HepG2 (cell line): ENCODE measurements at regions not wholly inside any gene's neighbourhood (a gene's known extent, or its start where the extent isn't known, plus 50 kb on each side); places are given as distances from the start of the nearest gene placed in this dataset.

ENCODE experiments used
- ATAC-seq: fragments of 200-7000 bp; cut with Tn5 transposase; 3 replicates; pipeline ENCODE4 v1.9.1; 2020; ENCODE audit warnings: mild to moderate bottlenecking, moderate library complexity
- BruUV-seq: library from RNA; stranded (reverse); fragments of 400-500 nt; replicated peaks from 2 replicates; lab custom pipeline; 2021; lab: Mats Ljungman, UMichigan
- CTCF ChIA-PET: fragments of 300-600 bp; formaldehyde crosslinking; extraction: SDS; loops from one replicate; lab custom pipeline; 2021; ENCODE audit warnings: low total read pairs, inconsistent platforms, low intra/inter-chr PET ratio; lab: Yijun Ruan, JAX
- POLR2A ChIA-PET: fragments of 350-600 bp; sonication (Branson Sonifier 250); formaldehyde crosslinking; loops from one replicate; lab custom pipeline; 2020; ENCODE audit warnings: antibody characterized with exemption, inconsistent platforms; lab: Yijun Ruan, JAX
- DNase-seq: peaks from one replicate; pipeline ENCODE4 v3.0.0-alpha.2; 2015; ENCODE audit warnings: low spot score
- FAIRE-seq: peaks from 3 replicates; lab custom pipeline; 2011; peaks lifted over from hg19 to GRCh38; lab: Jason Lieb, UNC
- H2AFZ ChIP-seq: one replicate; pipeline ENCODE4 v1.6.1; 2011; ENCODE audit warnings: low read length, inconsistent platforms
- H3K27ac ChIP-seq: fragments of 300-600 bp; 3 replicates; pipeline ENCODE4 v1.8.0; 2011; ENCODE audit warnings: mixed run types, mild to moderate bottlenecking, mixed read lengths, low read length, inconsistent platforms; ENCODE audit not compliant: insufficient read depth; ENCODE audit errors: extremely low read length
- H3K27me3 ChIP-seq, 2 experiments: fragments of 200-600 bp in 1 of 2; 2 replicates in 1 of 2; 3 replicates in 1 of 2; pipeline versions ENCODE4 v1.6.0 to v1.8.0; 2011; ENCODE audit warnings: low read length in 2 of 2, mild to moderate bottlenecking in 2 of 2, moderate library complexity in 2 of 2, inconsistent platforms in 1 of 2; ENCODE audit not compliant: insufficient read depth in 2 of 2, control insufficient read depth in 1 of 2
- H3K36me3 ChIP-seq, 2 experiments: fragments of 200-600 bp in 1 of 2; replicated peaks in 1 of 2; 2 replicates in 1 of 2; 3 replicates in 1 of 2; pipeline versions ENCODE4 v1.5.1 to v1.8.0; 2011; ENCODE audit warnings: low read length in 2 of 2, inconsistent platforms in 1 of 2; ENCODE audit not compliant: insufficient read depth in 2 of 2, control insufficient read depth in 1 of 2
- H3K4me1 ChIP-seq: 2 replicates; pipeline ENCODE4 v1.5.1; 2012; ENCODE audit warnings: low read length, inconsistent platforms; ENCODE audit not compliant: insufficient read depth
- H3K4me2 ChIP-seq: 2 replicates; pipeline ENCODE4 v1.6.0; 2011; ENCODE audit warnings: low read depth, low read length, inconsistent platforms
- H3K4me3 ChIP-seq, 3 experiments: fragments of 200-600 bp in 1 of 3; sonication (generic), shearing (Covaris generic) in 1 of 3; replicated peaks in 1 of 3; 2 replicates each; pipeline ENCODE4 v1.5.1; 2011 to 2016; ENCODE audit warnings: low read length in 3 of 3, inconsistent platforms in 2 of 3, low read depth in 2 of 3, mild to moderate bottlenecking in 2 of 3, control low read depth in 1 of 3, mixed read lengths in 1 of 3; ENCODE audit not compliant: insufficient read depth in 1 of 3
- H3K79me2 ChIP-seq: one replicate; pipeline ENCODE4 v1.6.1; 2011; ENCODE audit warnings: low read length, inconsistent platforms; ENCODE audit not compliant: insufficient read depth
- H3K9ac ChIP-seq: 2 replicates; pipeline ENCODE4 v1.6.0; 2011; ENCODE audit warnings: mild to moderate bottlenecking, low read depth, low read length, inconsistent platforms; ENCODE audit not compliant: insufficient read depth
- H3K9me3 ChIP-seq: 2 replicates; pipeline ENCODE4 v1.5.1; 2012; ENCODE audit warnings: mild to moderate bottlenecking, low read length
- H4K20me1 ChIP-seq: 2 replicates; pipeline ENCODE4 v1.6.0; 2011; ENCODE audit warnings: inconsistent platforms, mild to moderate bottlenecking, low read length, moderate library complexity; ENCODE audit not compliant: insufficient read depth
- ATF2 ChIP-seq: sonication (generic); formaldehyde crosslinking; IDR thresholded peaks from 2 replicates; pipeline ENCODE4 v1.4.0; 2020; ENCODE audit warnings: missing genetic modification reagents
- ATF7 ChIP-seq, 2 experiments: fragments of 450-650 bp in 1 of 2; sonication (generic) in 1 of 2; formaldehyde crosslinking in 1 of 2; IDR thresholded peaks; 2 replicates each; pipeline versions ENCODE4 v1.4.0 to v1.6.1; 2016 to 2020; ENCODE audit warnings: antibody characterized with exemption in 1 of 2, mild to moderate bottlenecking in 1 of 2, missing genetic modification reagents in 1 of 2
- ATRX ChIP-seq: sonication (generic); formaldehyde crosslinking; IDR thresholded peaks from 2 replicates; pipeline ENCODE4 v1.4.0; 2020; ENCODE audit warnings: missing genetic modification reagents, borderline replicate concordance
- DR1 ChIP-seq: sonication (generic); formaldehyde crosslinking; IDR thresholded peaks from 2 replicates; pipeline ENCODE4 v1.8.0; 2021; ENCODE audit warnings: mild to moderate bottlenecking, missing genetic modification reagents, inconsistent platforms
- FOXK2 ChIP-seq: fragments of 450-650 bp; IDR thresholded peaks from 2 replicates; pipeline ENCODE4 v1.6.1; 2016
- HMGXB4 ChIP-seq, 2 experiments: sonication (generic) in 1 of 2; formaldehyde crosslinking in 1 of 2; IDR thresholded peaks; 2 replicates each; pipeline versions ENCODE4 v1.4.0 to v1.6.1; 2018 to 2020; ENCODE audit warnings: missing genetic modification reagents in 2 of 2, borderline replicate concordance in 1 of 2, low read depth in 1 of 2, mild to moderate bottlenecking in 1 of 2, missing biosample characterization in 1 of 2
- MIER3 ChIP-seq: IDR thresholded peaks from 2 replicates; pipeline ENCODE4 v1.6.1; 2016; ENCODE audit warnings: missing compliant biosample characterization, borderline replicate concordance
- MTF1 ChIP-seq: sonication (generic); formaldehyde crosslinking; IDR thresholded peaks from 2 replicates; pipeline ENCODE4 v1.5.0; 2020; ENCODE audit warnings: missing genetic modification reagents
- NR1H2 ChIP-seq: sonication (generic); formaldehyde crosslinking; IDR thresholded peaks from 2 replicates; pipeline ENCODE4 v1.8.1; 2022; ENCODE audit warnings: low read depth, missing genetic modification reagents, borderline replicate concordance
- SIN3A ChIP-seq: IDR thresholded peaks from 2 replicates; pipeline ENCODE4 v1.6.1; 2011; ENCODE audit warnings: low read depth, mild to moderate bottlenecking, control low read depth, low read length, borderline replicate concordance
- ZBTB3 ChIP-seq: sonication (generic); formaldehyde crosslinking; IDR thresholded peaks from 2 replicates; pipeline ENCODE4 v1.4.0; 2020; ENCODE audit warnings: low read depth, mild to moderate bottlenecking, moderate library complexity, missing genetic modification reagents, borderline replicate concordance
- ZNF337 ChIP-seq: sonication (generic); formaldehyde crosslinking; IDR thresholded peaks from 2 replicates; pipeline ENCODE4 v1.5.1; 2020; ENCODE audit warnings: missing genetic modification reagents, low read depth, mild to moderate bottlenecking, borderline replicate concordance
- ZNF484 ChIP-seq: sonication (generic); formaldehyde crosslinking; IDR thresholded peaks from 2 replicates; pipeline ENCODE4 v1.5.1; 2020; ENCODE audit warnings: mild to moderate bottlenecking, low read depth, missing genetic modification reagents, borderline replicate concordance
- ZNF672 ChIP-seq: sonication (generic); formaldehyde crosslinking; IDR thresholded peaks from 2 replicates; pipeline ENCODE4 v1.8.1; 2022; ENCODE audit warnings: missing genetic modification reagents
- ZNF747 ChIP-seq: sonication (generic); formaldehyde crosslinking; IDR thresholded peaks from 2 replicates; pipeline ENCODE4 v1.8.1; 2023; ENCODE audit warnings: missing genetic modification reagents, mild to moderate bottlenecking, borderline replicate concordance
- ZNF782 ChIP-seq: sonication (generic); formaldehyde crosslinking; IDR thresholded peaks from 2 replicates; pipeline ENCODE4 v1.4.0; 2020; ENCODE audit warnings: missing genetic modification reagents, mild to moderate bottlenecking, borderline replicate concordance
- WGBS: methylation state at CpG from one replicate; pipeline ENCODE4 v1.1.6; 2017; ENCODE audit warnings: low lambda C conversion rate; 5-methylcytosine and 5-hydroxymethylcytosine counted together
- in situ Hi-C: cut with HindIII; loops from 2 replicates; pipeline ENCODE4 v1.10.0; 2017; ENCODE audit warnings: low pct_unique_long_range_greater_than_20kb; ENCODE audit not compliant: extremely low pct_ligation_motif_present
- intact Hi-C: fragments of 100-400 bp; cut with micrococcal nuclease; formaldehyde crosslinking; loops from one replicate; pipeline ENCODE4 v1.10.0; 2022; ENCODE audit not compliant: unreplicated experiment
- TF ChIP-seq, protein P1 (sequence below): sonication (generic); formaldehyde crosslinking; IDR thresholded peaks from 2 replicates; pipeline ENCODE4 v1.8.1; 2023; ENCODE audit warnings: missing genetic modification reagents, mild to moderate bottlenecking, borderline replicate concordance
- TF ChIP-seq, protein P2 (sequence below): sonication (generic); formaldehyde crosslinking; conservative IDR thresholded peaks from 2 replicates; pipeline ENCODE4 v1.4.0; 2020; ENCODE audit warnings: missing genetic modification reagents

GRCh38 chr7:21251151-21251800 is 176.6 kb upstream of the SP4 start:
- Histone ChIP-seq H4K20me1 (no peaks in the 10 kb centered on the region), H3K27ac (no peak overlapping the region), H3K4me2 (no peak overlapping the region), H3K27me3 (peaks cover 0 to 11% of the 10 kb centered on the region in 2 experiments; a peak in 1 of 5 replicates), H3K9ac (no peak overlapping the region), H3K4me1 (peaks cover 5% of the 10 kb centered on the region; the same call in 1 of the 2 replicates), H2AFZ (no peak overlapping the region), H3K4me3 (no peak overlapping the region), H3K79me2 (no peaks in the 10 kb centered on the region), H3K9me3 (no peaks in the 10 kb centered on the region), H3K36me3 (no peaks in the 10 kb centered on the region)
- 2% methylated on average over 3 of the region's 3 CpGs for WGBS
- intact Hi-C loops (no loop called here), in situ Hi-C loops (loop anchor here (5.0 kb wide), 1 partner anchor 474 kb away; no protein-coding TSS in a partner anchor)
- DNase-seq: peak; percentile 65
- BruUV-seq: no TSS peak
- peak; percentile 92 for ATAC-seq
- POLR2A ChIA-PET: no interaction called here
- peak; percentile 37 for FAIRE-seq
- CTCF ChIA-PET: interaction anchor here (0.8 to 3.6 kb wide), 2 partner anchors 473 to 516 kb away, joined by 3 to 20 read pairs; no protein-coding TSS in a partner anchor
- TF ChIP-seq ZNF672 (CRISPR knock-in tag) (no peak), HMGXB4 (CRISPR knock-in tag; IDR thresholded peaks at IDR 0.05; ENCODE audit: borderline replicate concordance in 1 of 2, low read depth in 1 of 2) (no peak), MTF1 (CRISPR knock-in tag) (no peak), ZNF484 (no peak), ATRX (no peak), ZNF782 (no peak), NR1H2 (CRISPR knock-in tag) (no peak), ZNF747 (CRISPR knock-in tag) (no peak), ATF2 (CRISPR knock-in tag) (0 out of 2 replicates have a peak, but pooled peaks have one; percentile 38), SIN3A (no peak), ZBTB3 (CRISPR knock-in tag) (no peak), MIER3 (CRISPR knock-in tag) (no peak), ATF7 (IDR thresholded peaks at IDR 0.05) (peak; percentile 45; the same call in 1 of the 2 replicates), ATF7 (CRISPR knock-in tag; IDR thresholded peaks at IDR 0.05) (no peak), ZNF337 (CRISPR knock-in tag) (no peak), FOXK2 (no peak), DR1 (no peak)
- TF ChIP-seq, protein P1, sequence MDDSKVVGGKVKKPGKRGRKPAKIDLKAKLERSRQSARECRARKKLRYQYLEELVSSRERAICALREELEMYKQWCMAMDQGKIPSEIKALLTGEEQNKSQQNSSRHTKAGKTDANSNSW (CRISPR knock-in tag): no peak
- TF ChIP-seq, protein P2, sequence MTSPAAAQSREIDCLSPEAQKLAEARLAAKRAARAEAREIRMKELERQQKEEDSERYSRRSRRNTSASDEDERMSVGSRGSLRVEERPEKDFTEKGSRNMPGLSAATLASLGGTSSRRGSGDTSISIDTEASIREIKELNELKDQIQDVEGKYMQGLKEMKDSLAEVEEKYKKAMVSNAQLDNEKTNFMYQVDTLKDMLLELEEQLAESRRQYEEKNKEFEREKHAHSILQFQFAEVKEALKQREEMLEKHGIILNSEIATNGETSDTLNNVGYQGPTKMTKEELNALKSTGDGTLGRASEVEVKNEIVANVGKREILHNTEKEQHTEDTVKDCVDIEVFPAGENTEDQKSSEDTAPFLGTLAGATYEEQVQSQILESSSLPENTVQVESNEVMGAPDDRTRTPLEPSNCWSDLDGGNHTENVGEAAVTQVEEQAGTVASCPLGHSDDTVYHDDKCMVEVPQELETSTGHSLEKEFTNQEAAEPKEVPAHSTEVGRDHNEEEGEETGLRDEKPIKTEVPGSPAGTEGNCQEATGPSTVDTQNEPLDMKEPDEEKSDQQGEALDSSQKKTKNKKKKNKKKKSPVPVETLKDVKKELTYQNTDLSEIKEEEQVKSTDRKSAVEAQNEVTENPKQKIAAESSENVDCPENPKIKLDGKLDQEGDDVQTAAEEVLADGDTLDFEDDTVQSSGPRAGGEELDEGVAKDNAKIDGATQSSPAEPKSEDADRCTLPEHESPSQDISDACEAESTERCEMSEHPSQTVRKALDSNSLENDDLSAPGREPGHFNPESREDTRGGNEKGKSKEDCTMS (CRISPR knock-in tag): no peak
